K562 (cell line): ENCODE measurements at regions not wholly inside any gene's neighbourhood (a gene's known extent, or its start where the extent isn't known, plus 50 kb on each side); places are given as distances from the start of the nearest gene placed in this dataset.

Source experiments
- ATF7 ChIP-seq: fragments of 450-650 bp; IDR thresholded peaks from 2 replicates; pipeline ENCODE4 v1.7.1; 2014; ENCODE audit warnings: mild to moderate bottlenecking, moderate library complexity
- DNMT1 ChIP-seq: fragments of 450-650 bp; IDR thresholded peaks from 2 replicates; pipeline ENCODE4 v1.6.1; 2016; ENCODE audit warnings: antibody characterized with exemption, mild to moderate bottlenecking
- HINFP ChIP-seq: fragments of 450-650 bp; conservative IDR thresholded peaks from 2 replicates; pipeline ENCODE4 v1.6.1; 2016; ENCODE audit warnings: missing genetic modification characterization, low read depth, mild to moderate bottlenecking, control low read depth, missing compliant biosample characterization
- HNRNPK ChIP-seq: fragments of 200-400 bp; formaldehyde crosslinking; IDR thresholded peaks from one replicate; pipeline ENCODE4 v1.6.1; 2018; ENCODE audit warnings: mild to moderate bottlenecking, low read depth, low read length; ENCODE audit not compliant: poor library complexity, severe bottlenecking
- TFE3 ChIP-seq: fragments of 450-650 bp; formaldehyde crosslinking; IDR thresholded peaks from 2 replicates; pipeline ENCODE4 v1.4.0; 2020; ENCODE audit warnings: mild to moderate bottlenecking, mixed read lengths
- TRIM24 ChIP-seq, 2 experiments: fragments of 450-650 bp; IDR thresholded peaks; 2 replicates each; pipeline ENCODE4 v1.6.1; 2016
- U2AF1 ChIP-seq: fragments of 200-400 bp; formaldehyde crosslinking; optimal IDR thresholded peaks from 2 replicates; pipeline ENCODE3; 2017; ENCODE audit warnings: mild to moderate bottlenecking, low read depth, low read length, moderate library complexity
- YY1 ChIP-seq, 3 experiments: IDR thresholded peaks; 2 replicates each; pipeline ENCODE4 v1.6.1; 2011; ENCODE audit warnings: low read length in 2 of 3, mild to moderate bottlenecking in 2 of 3, moderate library complexity in 2 of 3, borderline replicate concordance in 1 of 3, control low read depth in 1 of 3, low read depth in 1 of 3; ENCODE audit not compliant: insufficient read depth in 3 of 3, insufficient replicate concordance in 2 of 3, control insufficient read depth in 1 of 3, insufficient read length in 1 of 3; ENCODE audit errors: extremely low read depth in 1 of 3
- TF ChIP-seq, protein P1 (sequence below): fragments of 450-650 bp; IDR thresholded peaks from one replicate; pipeline ENCODE4 v1.6.1; 2018; ENCODE audit warnings: mild to moderate bottlenecking, moderate library complexity; ENCODE audit not compliant: partially characterized antibody

DNA sequence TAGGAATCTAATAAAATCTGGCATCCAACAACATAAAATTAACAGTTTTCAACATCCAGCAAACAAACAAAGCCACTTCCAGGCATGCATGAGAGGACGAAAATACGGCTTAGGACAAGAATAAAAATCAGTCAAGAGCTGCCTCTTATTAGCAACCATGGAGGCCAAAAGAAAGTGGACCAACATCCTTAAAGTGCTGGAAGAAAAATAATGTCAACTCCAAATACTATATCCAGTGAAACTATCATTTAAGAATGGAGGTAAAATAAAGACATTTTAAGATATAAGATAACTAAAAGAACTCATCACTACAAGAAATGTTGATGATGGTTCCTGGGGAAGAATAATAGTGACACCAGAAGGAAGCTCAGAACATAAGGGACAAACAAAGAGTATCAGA lies 224.0 kb upstream of the IRX4 start (continued):
- TF ChIP-seq, protein P1, sequence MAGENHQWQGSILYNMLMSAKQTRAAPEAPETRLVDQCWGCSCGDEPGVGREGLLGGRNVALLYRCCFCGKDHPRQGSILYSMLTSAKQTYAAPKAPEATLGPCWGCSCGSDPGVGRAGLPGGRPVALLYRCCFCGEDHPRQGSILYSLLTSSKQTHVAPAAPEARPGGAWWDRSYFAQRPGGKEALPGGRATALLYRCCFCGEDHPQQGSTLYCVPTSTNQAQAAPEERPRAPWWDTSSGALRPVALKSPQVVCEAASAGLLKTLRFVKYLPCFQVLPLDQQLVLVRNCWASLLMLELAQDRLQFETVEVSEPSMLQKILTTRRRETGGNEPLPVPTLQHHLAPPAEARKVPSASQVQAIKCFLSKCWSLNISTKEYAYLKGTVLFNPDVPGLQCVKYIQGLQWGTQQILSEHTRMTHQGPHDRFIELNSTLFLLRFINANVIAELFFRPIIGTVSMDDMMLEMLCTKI, result no peak
- TF ChIP-seq TRIM24 (IDR thresholded peaks at IDR 0.05) (no peak), HNRNPK (no peak), YY1 (IDR thresholded peaks at IDR 0.05; ENCODE audit: borderline replicate concordance in 1 of 3, control insufficient read depth in 1 of 3, extremely low read depth in 1 of 3, insufficient read depth in 3 of 3, insufficient read length in 1 of 3, insufficient replicate concordance in 2 of 3, low read depth in 1 of 3, low read length in 2 of 3) (no peak), TFE3 (CRISPR knock-in tag) (no peak), ATF7 (no peak), DNMT1 (no peak), HINFP (tag) (no peak), U2AF1 (no peak)
